ENCODE measurements at regions not wholly inside any gene's neighbourhood (a gene's known extent, or its start where the extent isn't known, plus 50 kb on each side); places are given as distances from the start of the nearest gene placed in this dataset.

DNA sequence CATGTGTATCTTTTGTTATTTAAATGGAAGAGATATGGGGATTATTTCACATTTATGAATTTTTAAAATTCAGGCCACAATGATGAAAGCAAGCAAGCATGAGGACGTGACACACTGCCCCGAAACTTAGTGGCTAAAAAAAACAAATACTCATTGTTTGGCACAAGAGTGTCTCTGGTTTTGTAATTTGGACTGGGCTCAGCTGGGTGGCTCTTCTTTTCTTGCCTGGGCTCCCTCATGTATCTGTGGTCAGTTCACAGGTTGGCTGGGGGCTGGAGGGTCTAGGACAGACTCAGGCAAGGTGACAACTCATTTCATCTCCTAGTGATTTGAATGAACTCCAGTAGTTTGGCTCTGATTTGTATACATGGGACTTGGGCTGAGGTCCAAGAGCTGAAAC lies 238.4 kb upstream of the PRKX start:
- FAIRE-seq (no peak), ATAC-seq (no peak), DNase-seq (ENCODE audit: low read depth, low spot score) (no peak)
- CTCF ChIA-PET, result interaction anchor here (0.7 to 2.4 kb wide), 2 partner anchors 10 to 11 kb away, joined by 4 to 9 read pairs; no protein-coding TSS in a partner anchor
- in situ Hi-C loops (cut with MboI), result no loop called here
- RAD21 ChIA-PET (ENCODE audit: unreplicated experiment), result no interaction called here
- POLR2A ChIA-PET, result no interaction called here
- Histone ChIP-seq H3K4me2 (ENCODE audit: control insufficient read depth, insufficient read depth) (no peak overlapping the region), H3K27ac (ENCODE audit: control insufficient read depth, insufficient read depth) (no peak overlapping the region), H3K36me3 (ENCODE audit: control insufficient read depth in 2 of 2, insufficient read depth in 2 of 2, low read length in 1 of 2) (no peaks in the 10 kb centered on the region), H3K79me2 (ENCODE audit: control insufficient read depth, insufficient read depth, low read length) (no peaks in the 10 kb centered on the region), H3K4me3 (no peak overlapping the region), H3K9me3 (replicated peaks; ENCODE audit: control insufficient read depth, insufficient read depth, low read length) (no peaks in the 10 kb centered on the region), H3K27me3 (replicated peaks in 1 of 2; ENCODE audit: control insufficient read depth in 2 of 2, insufficient read depth in 2 of 2, low read length in 1 of 2) (no peaks in the 10 kb centered on the region), H3K4me1 (ENCODE audit: control insufficient read depth, insufficient read depth, low read length) (no peaks in the 10 kb centered on the region), H4K20me1 (ENCODE audit: control insufficient read depth, insufficient read depth) (no peaks in the 10 kb centered on the region), H2AFZ (ENCODE audit: control insufficient read depth, low read depth, low read length) (no peak overlapping the region), H3K9ac (ENCODE audit: control insufficient read depth, insufficient read depth, low read length) (no peak overlapping the region)
- 36% methylated on average over 2 of the region's 2 CpGs for WGBS (ENCODE audit: insufficient coverage, insufficient replicate concordance, low lambda C conversion rate, missing lambda C conversion rate)
- SMC1A ChIA-PET (ENCODE audit: uncharacterized antibody, unreplicated experiment), result interaction anchor here (1.9 kb wide), 1 partner anchor 10 kb away, joined by 6 read pairs; no protein-coding TSS in a partner anchor
- intact Hi-C loops (cut with micrococcal nuclease; ENCODE audit: unreplicated experiment), result no loop called here
- no TSS peak for BruUV-seq (replicated peaks)
- TF ChIP-seq MXI1 (IDR thresholded peaks at IDR 0.05; ENCODE audit: low read depth, low read length) (no peak), HDGF (IDR thresholded peaks at IDR 0.05) (no peak)
- TF ChIP-seq, protein P1, sequence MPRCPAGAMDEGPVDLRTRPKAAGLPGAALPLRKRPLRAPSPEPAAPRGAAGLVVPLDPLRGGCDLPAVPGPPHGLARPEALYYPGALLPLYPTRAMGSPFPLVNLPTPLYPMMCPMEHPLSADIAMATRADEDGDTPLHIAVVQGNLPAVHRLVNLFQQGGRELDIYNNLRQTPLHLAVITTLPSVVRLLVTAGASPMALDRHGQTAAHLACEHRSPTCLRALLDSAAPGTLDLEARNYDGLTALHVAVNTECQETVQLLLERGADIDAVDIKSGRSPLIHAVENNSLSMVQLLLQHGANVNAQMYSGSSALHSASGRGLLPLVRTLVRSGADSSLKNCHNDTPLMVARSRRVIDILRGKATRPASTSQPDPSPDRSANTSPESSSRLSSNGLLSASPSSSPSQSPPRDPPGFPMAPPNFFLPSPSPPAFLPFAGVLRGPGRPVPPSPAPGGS (IDR thresholded peaks at IDR 0.05; ENCODE audit: borderline replicate concordance, insufficient read depth, low read depth, low read length, poor library complexity, severe bottlenecking), result no peak

DNA sequence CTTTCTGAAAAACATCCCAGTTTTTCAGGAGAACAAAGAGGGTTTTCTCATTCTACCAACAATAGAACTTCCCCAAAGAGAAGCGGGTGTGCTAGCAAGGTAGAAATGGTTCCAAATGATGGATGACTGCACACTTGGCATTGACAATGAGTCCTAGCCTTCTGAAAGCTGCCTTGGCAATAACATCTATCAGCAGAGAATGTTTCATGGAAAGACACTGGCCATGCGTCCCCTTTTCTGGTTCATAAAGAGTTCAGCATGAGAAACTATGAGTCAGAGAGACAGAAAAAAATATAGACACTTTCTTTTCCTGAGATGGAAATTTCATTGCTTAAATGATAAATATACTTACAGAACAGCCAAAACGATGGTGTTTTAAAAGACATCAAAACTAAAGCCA lies 236.9 kb upstream of the PRKX start:
- in situ Hi-C loops (cut with MboI), result no loop called here
- Histone ChIP-seq H3K79me2 (ENCODE audit: control insufficient read depth, insufficient read depth, low read length) (no peaks in the 10 kb centered on the region), H3K27me3 (replicated peaks in 1 of 2; ENCODE audit: control insufficient read depth in 2 of 2, insufficient read depth in 2 of 2, low read length in 1 of 2) (no peaks in the 10 kb centered on the region), H3K9ac (ENCODE audit: control insufficient read depth, insufficient read depth, low read length) (no peak overlapping the region), H2AFZ (ENCODE audit: control insufficient read depth, low read depth, low read length) (no peak overlapping the region), H3K4me3 (no peak overlapping the region), H3K36me3 (ENCODE audit: control insufficient read depth in 2 of 2, insufficient read depth in 2 of 2, low read length in 1 of 2) (no peaks in the 10 kb centered on the region), H3K9me3 (replicated peaks; ENCODE audit: control insufficient read depth, insufficient read depth, low read length) (no peaks in the 10 kb centered on the region), H3K4me1 (ENCODE audit: control insufficient read depth, insufficient read depth, low read length) (no peaks in the 10 kb centered on the region), H3K27ac (ENCODE audit: control insufficient read depth, insufficient read depth) (no peak overlapping the region), H4K20me1 (ENCODE audit: control insufficient read depth, insufficient read depth) (no peaks in the 10 kb centered on the region), H3K4me2 (ENCODE audit: control insufficient read depth, insufficient read depth) (no peak overlapping the region)
- intact Hi-C loops (cut with micrococcal nuclease; ENCODE audit: unreplicated experiment), result no loop called here
- FAIRE-seq (no peak), DNase-seq (ENCODE audit: low read depth, low spot score) (no peak), ATAC-seq (no peak)
- POLR2A ChIA-PET, result no interaction called here
- TF ChIP-seq MTA3 (IDR thresholded peaks at IDR 0.05; ENCODE audit: borderline replicate concordance, low read length), result no peak
- TF ChIP-seq, protein P2, sequence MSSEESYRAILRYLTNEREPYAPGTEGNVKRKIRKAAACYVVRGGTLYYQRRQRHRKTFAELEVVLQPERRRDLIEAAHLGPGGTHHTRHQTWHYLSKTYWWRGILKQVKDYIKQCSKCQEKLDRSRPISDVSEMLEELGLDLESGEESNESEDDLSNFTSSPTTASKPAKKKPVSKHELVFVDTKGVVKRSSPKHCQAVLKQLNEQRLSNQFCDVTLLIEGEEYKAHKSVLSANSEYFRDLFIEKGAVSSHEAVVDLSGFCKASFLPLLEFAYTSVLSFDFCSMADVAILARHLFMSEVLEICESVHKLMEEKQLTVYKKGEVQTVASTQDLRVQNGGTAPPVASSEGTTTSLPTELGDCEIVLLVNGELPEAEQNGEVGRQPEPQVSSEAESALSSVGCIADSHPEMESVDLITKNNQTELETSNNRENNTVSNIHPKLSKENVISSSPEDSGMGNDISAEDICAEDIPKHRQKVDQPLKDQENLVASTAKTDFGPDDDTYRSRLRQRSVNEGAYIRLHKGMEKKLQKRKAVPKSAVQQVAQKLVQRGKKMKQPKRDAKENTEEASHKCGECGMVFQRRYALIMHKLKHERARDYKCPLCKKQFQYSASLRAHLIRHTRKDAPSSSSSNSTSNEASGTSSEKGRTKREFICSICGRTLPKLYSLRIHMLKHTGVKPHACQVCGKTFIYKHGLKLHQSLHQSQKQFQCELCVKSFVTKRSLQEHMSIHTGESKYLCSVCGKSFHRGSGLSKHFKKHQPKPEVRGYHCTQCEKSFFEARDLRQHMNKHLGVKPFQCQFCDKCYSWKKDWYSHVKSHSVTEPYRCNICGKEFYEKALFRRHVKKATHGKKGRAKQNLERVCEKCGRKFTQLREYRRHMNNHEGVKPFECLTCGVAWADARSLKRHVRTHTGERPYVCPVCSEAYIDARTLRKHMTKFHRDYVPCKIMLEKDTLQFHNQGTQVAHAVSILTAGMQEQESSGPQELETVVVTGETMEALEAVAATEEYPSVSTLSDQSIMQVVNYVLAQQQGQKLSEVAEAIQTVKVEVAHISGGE (CRISPR knock-in tag; IDR thresholded peaks at IDR 0.05), result no peak
- TF ChIP-seq MXI1 (IDR thresholded peaks at IDR 0.05; ENCODE audit: low read depth, low read length), result no peak
- TF ChIP-seq PML (IDR thresholded peaks at IDR 0.05; ENCODE audit: low read length), result no peak
- TF ChIP-seq, protein P3, sequence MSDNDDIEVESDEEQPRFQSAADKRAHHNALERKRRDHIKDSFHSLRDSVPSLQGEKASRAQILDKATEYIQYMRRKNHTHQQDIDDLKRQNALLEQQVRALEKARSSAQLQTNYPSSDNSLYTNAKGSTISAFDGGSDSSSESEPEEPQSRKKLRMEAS (IDR thresholded peaks at IDR 0.05; ENCODE audit: low read depth, low read length), result no peak
- no peak for TF ChIP-seq CHD1 (IDR thresholded peaks at IDR 0.05; ENCODE audit: low read depth, low read length)
- no peak for TF ChIP-seq TBL1XR1 (IDR thresholded peaks at IDR 0.05; ENCODE audit: low read depth, low read length)
- no peak for TF ChIP-seq CREB1 (IDR thresholded peaks at IDR 0.05; ENCODE audit: low read depth)
- TF ChIP-seq DPF2 (IDR thresholded peaks at IDR 0.05), result no peak
- no peak for TF ChIP-seq SREBF1 (IDR thresholded peaks at IDR 0.05; ENCODE audit: low read length)
- CTCF ChIA-PET, result no interaction called here
- SMC1A ChIA-PET (ENCODE audit: uncharacterized antibody, unreplicated experiment), result interaction anchor here (1.0 kb wide), 1 partner anchor 9 kb away, joined by 4 read pairs; no protein-coding TSS in a partner anchor
- WGBS (ENCODE audit: insufficient coverage, insufficient replicate concordance, low lambda C conversion rate, missing lambda C conversion rate), result 33% methylated on average over 3 of the region's 3 CpGs
- BruUV-seq (replicated peaks), result no TSS peak
- RAD21 ChIA-PET (ENCODE audit: unreplicated experiment), result no interaction called here

Data from GM12878 (cell line).